Activated CD8-positive, alpha-beta memory T cell treated with anti-CD3 and anti-CD28 coated beads for 36 hours (primary cell): ENCODE measurements at regions not wholly inside any gene's neighbourhood (a gene's known extent, or its start where the extent isn't known, plus 50 kb on each side); places are given as distances from the start of the nearest gene placed in this dataset.
"Not testable (repeated sequence)": the region's sequence is repeated elsewhere in the genome, so short reads cannot be mapped to it uniquely, and the experiment has no call there.

Experiments used
- CTCF ChIA-PET: fragments of 350-600 bp; sonication (Branson Sonifier 250); formaldehyde crosslinking; loops from one replicate; lab custom pipeline; 2021; ENCODE audit warnings: antibody characterized with exemption; lab: Charles Lee
- POLR2A ChIA-PET: fragments of 350-600 bp; sonication (Branson Sonifier 250); formaldehyde crosslinking; loops from one replicate; lab custom pipeline; 2021; ENCODE audit warnings: antibody characterized with exemption; lab: Charles Lee

GRCh38 chr6:134424165-134424797, 106.4 kb upstream of the SGK1 start:
- POLR2A ChIA-PET = no interaction called here
- CTCF ChIA-PET = no interaction called here

DNA sequence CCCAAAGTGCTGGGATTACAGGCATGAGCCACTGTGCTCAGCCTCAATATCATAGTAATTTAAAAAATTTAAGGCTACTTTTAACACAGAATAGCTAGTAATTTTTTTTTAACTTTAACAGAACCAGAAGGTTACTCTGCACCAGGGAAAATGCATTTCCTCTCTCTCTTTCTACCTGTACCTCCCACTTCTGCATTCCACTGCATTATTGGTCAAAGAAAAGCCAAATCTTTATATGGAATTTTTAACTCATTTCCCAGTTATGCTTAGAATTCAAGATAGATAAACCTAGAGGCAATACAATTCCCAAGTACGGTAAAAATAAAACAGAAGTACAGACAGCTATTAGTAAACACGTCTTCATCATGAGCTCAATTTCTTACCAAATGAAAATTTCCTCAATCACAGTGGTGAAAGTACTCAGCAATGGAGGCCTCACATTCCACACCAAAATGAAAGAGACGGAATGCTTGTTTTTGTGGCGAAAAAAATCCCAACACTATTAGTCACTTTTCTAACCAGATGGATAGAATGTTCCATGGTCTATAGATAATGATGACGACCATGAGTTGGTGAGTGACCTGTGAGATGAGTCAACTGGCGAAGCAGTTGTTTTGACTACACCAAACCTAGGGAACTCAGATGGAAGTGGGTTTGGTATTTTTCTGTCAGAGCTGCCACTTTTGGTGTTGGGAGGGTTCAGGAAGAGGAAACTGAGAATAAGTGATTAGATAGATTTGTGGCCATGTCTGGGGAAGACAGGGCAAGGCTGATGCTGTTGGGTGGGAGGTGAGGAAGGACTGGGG, 104.7 kb upstream of the SGK1 start:
- POLR2A ChIA-PET = interaction anchor here (0.7 kb wide), 1 partner anchor 136 kb away, joined by 3 read pairs; no protein-coding TSS in a partner anchor
- CTCF ChIA-PET = no interaction called here

GRCh38 chr6:134421501-134421900, 103.6 kb upstream of the SGK1 start:
- CTCF ChIA-PET = no interaction called here
- POLR2A ChIA-PET = no interaction called here

GRCh38 chr6:134420614-134421181, 102.8 kb upstream of the SGK1 start:
- ChIA-PET POLR2A (no interaction called here), CTCF (no interaction called here)

DNA sequence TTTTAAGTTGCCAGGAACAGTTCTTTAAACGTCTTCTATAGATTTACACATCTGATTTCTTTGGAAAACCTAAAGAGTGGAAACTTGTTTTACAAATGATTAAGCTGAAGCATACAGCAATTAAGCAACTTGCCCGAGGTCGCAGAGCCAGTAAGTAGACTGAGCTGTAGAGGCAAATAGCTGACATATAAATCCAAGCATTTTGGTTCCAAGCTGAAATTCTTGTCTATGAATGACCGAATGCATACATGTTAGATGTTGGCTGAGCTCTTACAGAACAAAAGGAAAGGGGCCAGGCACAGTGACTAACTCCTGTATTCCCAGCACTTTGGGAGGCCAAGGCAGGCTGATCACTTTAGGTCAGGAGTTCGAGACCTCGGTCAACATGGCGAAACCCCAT, 101.8 kb upstream of the SGK1 start:
- ChIA-PET CTCF (no interaction called here), POLR2A (no interaction called here)

GRCh38 chr6:134416418-134417154, 98.7 kb upstream of the SGK1 start:
- ChIA-PET POLR2A (no interaction called here), CTCF (no interaction called here)

DNA sequence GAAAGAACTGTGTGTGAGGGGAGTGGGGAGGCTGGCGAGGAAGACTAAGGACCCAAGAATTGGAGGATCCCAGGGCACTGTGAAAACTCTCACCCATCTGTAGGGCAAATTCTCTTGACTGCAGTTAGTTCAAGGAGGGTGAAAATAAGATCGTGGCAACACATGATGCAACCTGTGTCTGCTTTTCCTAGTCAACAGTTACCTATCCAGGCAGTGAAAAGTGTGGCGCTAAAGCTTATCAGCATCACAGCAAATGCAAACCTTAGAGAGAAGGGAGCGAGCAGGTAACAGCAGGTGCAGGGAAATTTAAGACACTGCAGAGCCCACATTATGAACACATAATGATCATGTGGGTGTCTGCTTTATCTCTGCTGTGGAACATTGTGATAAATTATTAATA, 97.7 kb upstream of the SGK1 start:
- ChIA-PET POLR2A (no interaction called here), CTCF (interaction anchor here (0.7 kb wide), 1 partner anchor 484 kb away, joined by 3 read pairs; no protein-coding TSS in a partner anchor)

GRCh38 chr6:134415194-134415593, 97.3 kb upstream of the SGK1 start:
- ChIA-PET POLR2A (no interaction called here), CTCF (no interaction called here)

GRCh38 chr6:134414793-134415192, 96.9 kb upstream of the SGK1 start:
- POLR2A ChIA-PET = no interaction called here
- CTCF ChIA-PET = no interaction called here

DNA sequence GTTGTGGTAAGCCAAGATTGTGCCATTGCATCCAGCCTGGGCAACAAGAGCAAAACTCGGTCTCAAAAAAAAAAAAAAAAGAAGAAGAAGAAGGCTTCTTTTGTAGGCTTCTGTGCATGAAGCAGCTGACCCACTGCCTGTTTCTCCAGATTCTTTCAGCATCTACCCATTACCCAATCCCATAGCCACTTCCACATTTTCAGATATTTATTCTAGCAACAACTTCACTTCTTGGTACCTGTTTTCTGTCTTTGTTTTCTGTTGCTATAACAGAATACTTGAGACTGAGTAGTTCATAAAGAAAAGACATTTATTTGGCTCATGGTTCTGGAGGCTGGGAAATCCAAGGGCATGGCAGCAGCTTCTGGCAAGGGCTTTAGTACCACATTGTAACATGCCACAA, 95.3 kb upstream of the SGK1 start:
- ChIA-PET CTCF (no interaction called here), POLR2A (no interaction called here)

- ChIA-PET CTCF (no interaction called here), POLR2A (no interaction called here)
Observed at GRCh38 chr6:134410541-134410940, 92.6 kb upstream of the SGK1 start.

DNA sequence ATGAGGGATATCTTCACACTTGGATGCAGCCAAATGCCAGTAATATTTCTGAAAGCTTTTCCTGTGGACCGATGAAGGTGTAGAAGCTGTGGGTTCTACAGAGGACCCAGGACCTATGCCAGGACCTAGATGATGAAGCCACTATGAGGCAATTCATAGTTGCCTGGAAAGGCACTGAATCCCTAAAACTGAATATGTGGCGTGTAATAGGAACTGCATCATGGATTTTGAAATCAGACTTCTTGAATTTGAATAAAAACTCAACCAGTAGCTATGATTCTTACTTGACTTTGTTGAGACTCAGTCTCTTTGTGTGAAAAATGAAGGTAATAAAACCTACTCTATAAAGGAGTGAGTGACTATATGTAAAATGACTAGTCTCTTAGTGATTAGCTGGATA, 89.9 kb upstream of the SGK1 start:
- ChIA-PET POLR2A (no interaction called here), CTCF (no interaction called here)

- ChIA-PET CTCF (no interaction called here), POLR2A (interaction anchor here (0.6 kb wide), 1 partner anchor 24 kb away, joined by 3 read pairs; no protein-coding TSS in a partner anchor)
Observed at GRCh38 chr6:134406311-134406710, 88.4 kb upstream of the SGK1 start.

DNA sequence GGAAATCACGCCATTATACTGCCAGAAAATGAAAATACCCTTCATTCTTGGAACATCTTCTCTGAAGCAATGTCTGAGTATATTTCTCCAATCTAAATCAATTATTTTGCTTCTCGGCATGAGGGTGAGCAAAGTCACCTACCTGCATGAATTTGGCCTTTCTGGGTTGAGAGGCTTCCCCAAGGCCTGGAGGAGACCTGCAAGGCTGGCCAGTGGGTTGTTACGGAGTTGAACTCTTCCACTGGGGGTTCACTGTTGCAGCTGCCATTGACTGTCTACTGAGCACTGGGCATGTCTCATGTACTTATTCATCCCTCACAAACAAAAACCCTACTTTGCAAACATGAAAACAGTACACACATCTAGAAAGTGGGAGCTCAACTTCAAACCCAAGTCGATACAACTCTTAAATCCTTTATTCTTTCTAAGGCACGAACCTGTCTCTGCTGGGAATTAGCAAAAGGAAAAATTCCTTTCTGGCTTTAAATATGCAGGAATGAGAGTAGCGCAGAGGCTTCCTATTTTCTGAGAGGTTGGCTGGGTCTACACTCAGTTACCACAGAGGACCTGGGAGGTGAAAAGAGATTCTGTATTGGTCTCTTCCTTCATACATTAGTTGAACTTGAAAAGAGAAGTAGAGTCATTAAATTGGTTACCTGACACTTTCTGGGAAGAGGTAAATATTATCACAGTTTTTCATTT, 87.6 kb upstream of the SGK1 start:
- ChIA-PET POLR2A (no interaction called here), CTCF (no interaction called here)

DNA sequence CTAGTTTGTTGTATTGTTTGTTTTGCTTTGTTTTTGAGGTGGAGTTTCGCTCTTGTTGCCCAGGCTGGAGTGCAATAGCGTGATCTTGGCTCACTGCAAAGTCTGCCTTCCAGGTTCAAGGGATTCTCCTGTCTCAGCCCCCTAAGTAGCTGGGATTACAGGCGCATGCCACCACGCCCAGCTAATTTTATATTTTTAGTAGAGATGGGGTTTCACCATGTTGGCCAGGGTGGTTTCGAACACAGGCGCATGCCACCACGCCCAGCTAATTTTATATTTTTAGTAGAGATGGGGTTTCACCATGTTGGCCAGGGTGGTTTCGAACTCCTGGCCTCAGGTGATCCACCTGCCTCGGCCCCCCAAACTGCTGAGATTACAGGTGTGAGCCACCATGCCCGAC, 85.4 kb upstream of the SGK1 start:
- POLR2A ChIA-PET, CTCF ChIA-PET: not testable (repeated sequence)

- POLR2A ChIA-PET = interaction anchor here (0.6 kb wide), 1 partner anchor 22 kb away, joined by 4 read pairs; no protein-coding TSS in a partner anchor
- CTCF ChIA-PET = interaction anchor here (1.0 kb wide), 1 partner anchor 96 kb away, joined by 3 read pairs; no protein-coding TSS in a partner anchor
Observed at GRCh38 chr6:134402372-134402984, 84.6 kb upstream of the SGK1 start.

DNA sequence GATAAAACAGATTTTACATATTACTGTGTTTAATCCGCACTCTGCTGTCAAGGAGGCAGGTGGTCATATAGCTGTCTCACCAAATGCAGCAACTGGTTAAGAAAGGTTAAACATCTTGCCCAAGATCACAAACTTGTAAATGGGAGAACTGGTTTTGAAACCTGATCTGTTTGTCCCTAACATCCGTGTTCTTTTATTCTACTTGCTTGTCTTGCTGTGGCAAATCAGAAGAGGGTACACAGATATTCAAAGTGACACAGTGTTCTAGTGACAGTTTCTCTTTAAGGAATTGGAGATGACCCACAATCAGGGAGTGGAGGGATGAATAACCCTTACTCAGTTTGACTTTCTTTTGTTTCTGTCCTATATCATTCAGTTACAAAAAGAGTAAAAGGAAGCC, 83.0 kb upstream of the SGK1 start:
- CTCF ChIA-PET = no interaction called here
- POLR2A ChIA-PET = no interaction called here

- ChIA-PET POLR2A (no interaction called here), CTCF (no interaction called here)
Observed at GRCh38 chr6:134398453-134398852, 80.5 kb upstream of the SGK1 start.

DNA sequence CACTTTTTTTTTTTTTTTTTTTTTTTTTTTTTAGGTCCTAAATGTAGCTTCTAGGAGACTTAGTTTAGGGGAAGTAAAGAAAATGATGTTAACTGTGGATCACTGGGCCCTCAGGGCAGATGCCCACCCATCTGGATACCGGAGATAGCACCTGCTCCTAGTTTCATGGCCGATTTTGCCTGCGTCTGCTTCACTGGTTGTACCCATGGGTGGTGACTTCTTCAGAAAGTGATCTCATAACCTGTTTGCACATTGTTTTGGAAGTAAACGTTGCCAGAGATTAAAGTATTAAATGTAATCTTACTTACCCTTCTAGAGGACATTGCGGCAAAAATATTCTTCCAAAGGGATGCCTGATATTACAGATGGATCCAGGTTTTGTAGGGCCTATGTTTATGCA, 79.8 kb upstream of the SGK1 start:
- ChIA-PET CTCF (interaction anchor here (0.6 kb wide), 1 partner anchor 440 kb away, joined by 6 read pairs; no protein-coding TSS in a partner anchor), POLR2A (no interaction called here)
